ENCODE measurements at regions not wholly inside any gene's neighbourhood (a gene's known extent, or its start where the extent isn't known, plus 50 kb on each side); places are given as distances from the start of the nearest gene placed in this dataset.

GRCh38 chr19:30148803-30149202 lies 206.8 kb downstream of the URI1 start:
- no peak for TF ChIP-seq EZH2phosphoT487 (IDR thresholded peaks at IDR 0.05; ENCODE audit: borderline replicate concordance, low read depth)
- TF ChIP-seq REST (IDR thresholded peaks at IDR 0.05; ENCODE audit: low read depth, low read length), result no peak
- TF ChIP-seq PBX3 (IDR thresholded peaks at IDR 0.05), result no peak
- no peak for TF ChIP-seq CTCF (IDR thresholded peaks at IDR 0.05)
- no peak for TF ChIP-seq TAF1 (IDR thresholded peaks at IDR 0.05; ENCODE audit: borderline replicate concordance, low read depth, low read length)

Data from SK-N-SH (cell line).